ENCODE measurements at regions not wholly inside any gene's neighbourhood (a gene's known extent, or its start where the extent isn't known, plus 50 kb on each side); places are given as distances from the start of the nearest gene placed in this dataset.

DNA sequence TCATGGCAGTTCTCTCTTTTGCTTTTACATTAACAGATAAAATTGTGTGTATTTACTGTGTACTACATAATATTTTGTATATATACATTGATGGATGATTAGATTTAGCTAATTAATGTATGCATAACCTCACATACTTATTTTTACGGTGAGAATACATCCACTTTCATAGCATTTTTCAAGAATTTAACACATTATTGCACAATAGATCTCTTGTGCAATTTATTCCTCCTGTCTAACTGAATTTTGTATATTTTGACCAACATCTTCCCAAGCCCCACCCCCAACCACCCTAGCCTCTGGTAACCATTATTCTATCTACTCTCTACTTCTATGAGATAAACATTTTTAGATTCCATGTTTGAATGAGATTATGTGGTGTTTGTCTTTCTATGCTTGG is 194.7 kb downstream of the RBM26 start:
- TF ChIP-seq, protein P1, sequence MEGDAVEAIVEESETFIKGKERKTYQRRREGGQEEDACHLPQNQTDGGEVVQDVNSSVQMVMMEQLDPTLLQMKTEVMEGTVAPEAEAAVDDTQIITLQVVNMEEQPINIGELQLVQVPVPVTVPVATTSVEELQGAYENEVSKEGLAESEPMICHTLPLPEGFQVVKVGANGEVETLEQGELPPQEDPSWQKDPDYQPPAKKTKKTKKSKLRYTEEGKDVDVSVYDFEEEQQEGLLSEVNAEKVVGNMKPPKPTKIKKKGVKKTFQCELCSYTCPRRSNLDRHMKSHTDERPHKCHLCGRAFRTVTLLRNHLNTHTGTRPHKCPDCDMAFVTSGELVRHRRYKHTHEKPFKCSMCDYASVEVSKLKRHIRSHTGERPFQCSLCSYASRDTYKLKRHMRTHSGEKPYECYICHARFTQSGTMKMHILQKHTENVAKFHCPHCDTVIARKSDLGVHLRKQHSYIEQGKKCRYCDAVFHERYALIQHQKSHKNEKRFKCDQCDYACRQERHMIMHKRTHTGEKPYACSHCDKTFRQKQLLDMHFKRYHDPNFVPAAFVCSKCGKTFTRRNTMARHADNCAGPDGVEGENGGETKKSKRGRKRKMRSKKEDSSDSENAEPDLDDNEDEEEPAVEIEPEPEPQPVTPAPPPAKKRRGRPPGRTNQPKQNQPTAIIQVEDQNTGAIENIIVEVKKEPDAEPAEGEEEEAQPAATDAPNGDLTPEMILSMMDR (IDR thresholded peaks at IDR 0.05): no peak
- no peak for TF ChIP-seq POLR2A (IDR thresholded peaks at IDR 0.05)
- Histone ChIP-seq H3K27ac (no peak overlapping the region), H3K36me3 (ENCODE audit: low read depth, missing control alignments) (no peaks in the 10 kb centered on the region), H3K4me3 (no peak overlapping the region), H3K9me3 (no peaks in the 10 kb centered on the region), H3K27me3 (no peaks in the 10 kb centered on the region), H3K4me1 (no peaks in the 10 kb centered on the region)
- intact Hi-C loops (cut with DNase I; ENCODE audit: low total_unique reads): no loop called here
- no peak for DNase-seq
- 74 to 86% methylated on average over 1 of the region's 1 CpG for WGBS, 2 donors

DNA sequence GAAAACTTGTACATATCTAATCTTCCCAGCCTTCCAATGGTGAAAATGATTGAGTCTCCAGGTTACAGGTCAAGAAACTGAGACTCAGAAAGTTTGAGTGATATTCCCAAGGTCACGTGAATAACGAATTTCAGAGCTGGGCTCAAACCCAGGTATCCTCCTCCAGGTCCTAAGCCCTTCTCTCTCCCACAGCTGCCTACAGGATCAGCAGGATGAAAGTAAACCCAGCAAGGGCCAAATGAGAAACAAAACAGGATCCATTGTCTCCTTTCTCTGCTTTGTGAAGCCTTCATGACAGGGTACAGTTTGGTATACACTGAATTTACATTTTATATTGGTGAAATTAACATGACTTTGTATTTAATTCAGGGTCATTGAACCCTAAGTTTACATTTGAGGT is 208.1 kb downstream of the RBM26 start:
- no peak for DNase-seq
- Histone ChIP-seq H3K4me3 (no peak overlapping the region), H3K27ac (no peak overlapping the region), H3K36me3 (ENCODE audit: low read depth, missing control alignments) (no peaks in the 10 kb centered on the region), H3K4me1 (peaks cover 4% of the 10 kb centered on the region), H3K9me3 (no peaks in the 10 kb centered on the region), H3K27me3 (no peaks in the 10 kb centered on the region)
- no peak for TF ChIP-seq POLR2A (IDR thresholded peaks at IDR 0.05)
- TF ChIP-seq, protein P1 (IDR thresholded peaks at IDR 0.05): no peak
- 23 to 38% methylated on average over 2 of the region's 2 CpGs for WGBS, 2 donors
- intact Hi-C loops (cut with DNase I; ENCODE audit: low total_unique reads): no loop called here

DNA sequence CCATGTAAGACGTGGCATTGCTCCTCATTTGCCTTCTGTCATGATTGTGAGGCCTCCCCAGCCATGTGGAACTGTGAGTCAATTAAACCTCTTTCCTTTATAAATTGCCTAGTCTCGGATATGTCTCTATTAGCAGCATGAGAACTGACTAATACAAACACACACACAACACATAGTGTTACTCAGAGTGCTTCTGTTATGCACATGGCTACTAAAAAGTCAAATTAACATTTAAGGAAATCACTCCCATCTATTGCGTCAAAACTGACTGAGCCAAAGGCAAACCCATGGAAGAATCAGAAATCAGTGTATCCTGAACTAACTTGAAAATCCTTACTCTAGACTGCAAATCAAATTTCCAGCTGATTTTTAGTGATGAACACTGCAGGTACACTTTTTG is 209.2 kb downstream of the RBM26 start:
- no peak overlapping the region for H3K27ac ChIP-seq
- H3K4me3 ChIP-seq: no peak overlapping the region
- DNase-seq: no peak
- H3K9me3 ChIP-seq: no peaks in the 10 kb centered on the region
- peaks cover 4% of the 10 kb centered on the region for H3K4me1 ChIP-seq
- intact Hi-C loops (cut with DNase I; ENCODE audit: low total_unique reads): no loop called here
- WGBS, 2 donors: 86 to 94% methylated on average over 3 of the region's 3 CpGs
- H3K36me3 ChIP-seq (ENCODE audit: low read depth, missing control alignments): no peaks in the 10 kb centered on the region
- no peaks in the 10 kb centered on the region for H3K27me3 ChIP-seq
- TF ChIP-seq, protein P1 (IDR thresholded peaks at IDR 0.05): no peak
- TF ChIP-seq POLR2A (IDR thresholded peaks at IDR 0.05): no peak

DNA sequence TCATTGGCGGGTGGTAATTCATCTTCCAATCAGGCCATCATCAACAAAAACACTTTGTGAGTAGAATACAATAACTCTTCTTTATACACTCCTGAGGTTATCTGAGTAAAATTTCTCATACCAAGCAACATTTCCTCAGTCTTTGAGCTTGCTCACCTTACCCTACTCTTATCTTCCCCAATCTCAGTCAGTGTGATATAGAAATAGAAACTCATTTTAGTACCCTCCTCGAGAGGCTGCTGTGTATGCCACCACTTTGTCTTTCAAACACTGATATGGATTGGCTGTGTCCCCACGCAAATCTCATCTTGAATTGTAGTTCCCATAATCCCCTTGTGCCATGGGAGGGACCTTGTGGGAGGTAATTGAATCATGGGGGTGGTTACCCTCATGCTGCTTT is 209.7 kb downstream of the RBM26 start:
- no peak for DNase-seq
- TF ChIP-seq, protein P1 (IDR thresholded peaks at IDR 0.05): no peak
- no peak for TF ChIP-seq POLR2A (IDR thresholded peaks at IDR 0.05)
- intact Hi-C loops (cut with DNase I; ENCODE audit: low total_unique reads): no loop called here
- H3K4me1 ChIP-seq: peaks cover 4% of the 10 kb centered on the region
- H3K9me3 ChIP-seq: no peaks in the 10 kb centered on the region
- WGBS, 2 donors: 73 to 80% methylated on average over 3 of the region's 3 CpGs
- peak overlapping the region in 1 of 2 donors; percentile 23 for H3K27ac ChIP-seq
- H3K27me3 ChIP-seq: no peaks in the 10 kb centered on the region
- H3K36me3 ChIP-seq (ENCODE audit: low read depth, missing control alignments): no peaks in the 10 kb centered on the region
- H3K4me3 ChIP-seq: no peak overlapping the region

DNA sequence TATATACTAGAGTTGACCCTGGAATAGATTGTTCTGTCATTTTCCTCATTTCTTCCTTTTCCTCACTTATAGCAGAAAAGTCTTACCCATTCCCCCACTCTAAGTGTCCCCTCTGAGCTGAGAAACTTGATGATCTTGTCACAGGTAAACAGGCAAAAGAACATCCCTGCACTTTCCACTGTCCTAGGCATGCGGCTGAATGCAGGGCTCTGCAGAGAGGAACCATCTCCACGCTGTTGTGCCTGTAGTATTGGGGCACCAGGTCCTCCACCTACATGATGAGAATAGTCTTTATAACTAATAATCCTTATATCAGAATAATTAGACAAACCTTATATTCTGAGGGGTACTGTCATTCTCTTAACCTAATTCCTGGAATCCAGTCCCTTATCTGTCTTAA is 211.3 kb downstream of the RBM26 start:
- 93 to 95% methylated on average over 2 of the region's 2 CpGs for WGBS, 2 donors
- H3K9me3 ChIP-seq: no peaks in the 10 kb centered on the region
- TF ChIP-seq POLR2A (IDR thresholded peaks at IDR 0.05): no peak
- TF ChIP-seq, protein P1 (IDR thresholded peaks at IDR 0.05): no peak

More for the DNA sequence above, 211.3 kb downstream of the RBM26 start:
- no peaks in the 10 kb centered on the region for H3K36me3 ChIP-seq (ENCODE audit: low read depth, missing control alignments)
- H3K27ac ChIP-seq: no peak overlapping the region
- intact Hi-C loops (cut with DNase I; ENCODE audit: low total_unique reads): no loop called here
- H3K4me3 ChIP-seq: no peak overlapping the region
- H3K4me1 ChIP-seq: peaks cover 4% of the 10 kb centered on the region
- no peak for DNase-seq
- H3K27me3 ChIP-seq: no peaks in the 10 kb centered on the region
